HCT116 (cell line): ENCODE measurements at regions not wholly inside any gene's neighbourhood (a gene's known extent, or its start where the extent isn't known, plus 50 kb on each side); places are given as distances from the start of the nearest gene placed in this dataset.

Source experiments
- ATAC-seq: fragments of 200-7000 bp; cut with Tn5 transposase; 2 replicates; pipeline ENCODE4 v1.9.1; 2020; ENCODE audit warnings: mild to moderate bottlenecking, moderate library complexity
- BruUV-seq: library from RNA; stranded (reverse); fragments of 400-500 nt; replicated peaks from 2 replicates; lab custom pipeline; 2021; lab: Mats Ljungman, UMichigan
- CTCF ChIA-PET: fragments of 300-600 bp; sonication (Branson Sonifier 250); formaldehyde crosslinking; loops from one replicate; lab custom pipeline; 2021; ENCODE audit warnings: antibody characterized with exemption; lab: Charles Lee
- POLR2A ChIA-PET: fragments of 300-600, 350-600 bp; sonication (Branson Sonifier 250); formaldehyde crosslinking; loops from one replicate; lab custom pipeline; 2021; ENCODE audit warnings: antibody characterized with exemption; lab: Charles Lee
- RAD21 ChIA-PET, 2 experiments: fragments of 300-600 bp; sonication (Branson Sonifier 250); formaldehyde crosslinking; loops; one replicate each; lab custom pipeline; 2023; ENCODE audit warnings: low total read pairs in 2 of 2; ENCODE audit not compliant: uncharacterized antibody in 2 of 2, unreplicated experiment in 2 of 2, low non-redundant PET in 1 of 2; lab: Charles Lee
- DNase-seq: peaks from one replicate; pipeline ENCODE4 v3.0.0-alpha.2; 2010; ENCODE audit warnings: low read depth, low spot score
- H2AFZ ChIP-seq: fragments of 200-600 bp; shearing (Covaris generic), sonication (generic); 2 replicates; pipeline ENCODE4 v1.6.1; 2017; ENCODE audit warnings: low read depth, mixed run types, mixed read lengths, antibody characterized with exemption, low read length; ENCODE audit not compliant: poor library complexity, severe bottlenecking
- H3K27ac ChIP-seq: 2 replicates; pipeline ENCODE4 v1.5.1; 2012; ENCODE audit warnings: low read depth, low read length
- H3K27me3 ChIP-seq: fragments of 200-600 bp; sonication (generic); 2 replicates; pipeline ENCODE4 v1.6.1; 2016; ENCODE audit warnings: mixed run types, low read length, mixed read lengths; ENCODE audit not compliant: insufficient read depth
- H3K36me3 ChIP-seq, 2 experiments: fragments of 200-500 bp in 1 of 2; fragments of 200-600 bp in 1 of 2; sonication (Bioruptor generic) in 1 of 2; sonication (generic) in 1 of 2; 2 replicates each; pipeline versions ENCODE4 v1.5.1 to v1.6.1; 2014 to 2016; ENCODE audit warnings: low read length in 2 of 2, inconsistent platforms in 1 of 2, mixed read lengths in 1 of 2, mixed run types in 1 of 2; ENCODE audit not compliant: insufficient read depth in 2 of 2, control insufficient read depth in 1 of 2
- H3K4me1 ChIP-seq, 2 experiments: fragments of 200-600 bp in 1 of 2; sonication (generic) in 1 of 2; 2 replicates each; pipeline versions ENCODE4 v1.5.1 to v1.6.1; 2012 to 2017; ENCODE audit warnings: low read length in 2 of 2, inconsistent platforms in 1 of 2, mild to moderate bottlenecking in 1 of 2, mixed read lengths in 1 of 2, mixed run types in 1 of 2, moderate library complexity in 1 of 2; ENCODE audit not compliant: insufficient read depth in 2 of 2, control insufficient read depth in 1 of 2
- H3K4me2 ChIP-seq: fragments of 200-600 bp; sonication (generic); 2 replicates; pipeline ENCODE4 v1.6.1; 2017; ENCODE audit warnings: mixed run types, low read length, mixed read lengths
- H3K4me3 ChIP-seq, 2 experiments: fragments of 200-600 bp in 1 of 2; sonication (generic) in 1 of 2; replicated peaks in 1 of 2; 2 replicates each; pipeline ENCODE4 v1.5.1; 2011 to 2016; ENCODE audit warnings: low read length in 2 of 2, control low read depth in 1 of 2, low read depth in 1 of 2, mild to moderate bottlenecking in 1 of 2, mixed read lengths in 1 of 2, mixed run types in 1 of 2
- H3K79me2 ChIP-seq: fragments of 200-600 bp; sonication (generic); 2 replicates; pipeline ENCODE4 v1.6.1; 2017; ENCODE audit warnings: mild to moderate bottlenecking, mixed run types, low read length, moderate library complexity, mixed read lengths; ENCODE audit not compliant: insufficient read depth
- H3K9ac ChIP-seq: fragments of 200-600 bp; sonication (generic); 2 replicates; pipeline ENCODE4 v1.6.1; 2016; ENCODE audit warnings: low read length, mixed read lengths
- H3K9me2 ChIP-seq: fragments of 200-600 bp; sonication (generic), shearing (Covaris generic); 2 replicates; pipeline ENCODE4 v1.6.1; 2017; ENCODE audit warnings: mixed run types, mild to moderate bottlenecking, moderate library complexity; ENCODE audit not compliant: insufficient read depth
- H3K9me3 ChIP-seq, 2 experiments: fragments of 200-500 bp in 1 of 2; fragments of 200-600 bp in 1 of 2; sonication (Bioruptor generic) in 1 of 2; sonication (generic) in 1 of 2; 2 replicates each; pipeline ENCODE4 v1.6.1; 2014 to 2017; ENCODE audit warnings: low read length in 2 of 2, mixed read lengths in 2 of 2, inconsistent platforms in 1 of 2, low read depth in 1 of 2, mild to moderate bottlenecking in 1 of 2, mixed run types in 1 of 2, moderate library complexity in 1 of 2; ENCODE audit not compliant: control insufficient read depth in 1 of 2, insufficient read depth in 1 of 2
- H4K20me1 ChIP-seq: fragments of 200-600 bp; sonication (generic), shearing (Covaris generic); 2 replicates; pipeline ENCODE4 v1.6.1; 2017; ENCODE audit warnings: mixed run types, mild to moderate bottlenecking, moderate library complexity; ENCODE audit not compliant: insufficient read depth
- CBX3 ChIP-seq: IDR thresholded peaks from 2 replicates; pipeline ENCODE4 v1.6.1; 2012; ENCODE audit warnings: low read depth
- EZH2 ChIP-seq: fragments of 200-600 bp; sonication (generic); IDR thresholded peaks from 2 replicates; pipeline ENCODE4 v1.6.1; 2017; ENCODE audit warnings: antibody characterized with exemption, mixed run types
- POLR2AphosphoS5 ChIP-seq: IDR thresholded peaks from 2 replicates; pipeline ENCODE4 v1.6.1; 2011; ENCODE audit warnings: mild to moderate bottlenecking, low read depth, low read length, moderate library complexity
- SIN3A ChIP-seq: IDR thresholded peaks from 2 replicates; pipeline ENCODE4 v1.6.1; 2012; ENCODE audit warnings: low read depth
- SRF ChIP-seq: IDR thresholded peaks from 2 replicates; pipeline ENCODE4 v1.6.1; 2012; ENCODE audit warnings: low read depth
- intact Hi-C: fragments of 100-400 bp; cut with micrococcal nuclease; formaldehyde crosslinking; loops from 2 replicates; pipeline ENCODE4 v1.10.0; 2022

DNA sequence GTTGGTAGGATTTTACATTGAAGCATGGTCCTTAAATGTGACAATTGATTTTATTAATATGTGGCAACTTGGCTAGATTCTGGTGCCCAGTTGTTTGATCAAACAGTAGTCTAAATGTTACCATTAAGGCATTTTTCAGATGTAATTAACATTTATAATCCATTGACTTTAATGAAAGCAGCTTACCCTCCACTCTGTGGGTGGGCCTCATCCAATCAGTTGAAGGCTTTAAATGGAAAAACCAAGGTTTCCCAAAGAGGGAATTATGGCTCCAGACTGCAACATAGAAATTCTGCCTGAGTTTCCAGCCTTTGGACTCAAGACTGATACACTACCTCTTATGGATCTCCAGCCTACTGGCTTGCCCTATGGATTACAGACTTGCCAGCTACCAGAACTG is 1153.2 kb downstream of the BCL11B start:
- no peak overlapping the region for H3K4me3 ChIP-seq
- H3K9me3 ChIP-seq: no peaks in the 10 kb centered on the region; a peak in 2 of 4 replicates
- H3K9ac ChIP-seq: no peak overlapping the region
- intact Hi-C loops: no loop called here
- CTCF ChIA-PET: no interaction called here
- ATAC-seq (no peak), DNase-seq (no peak)
- no peak for TF ChIP-seq POLR2AphosphoS5
- H3K4me2 ChIP-seq: no peak overlapping the region
- RAD21 ChIA-PET: no interaction called here
- H3K79me2 ChIP-seq: no peaks in the 10 kb centered on the region
- H3K27ac ChIP-seq: no peak overlapping the region
- POLR2A ChIA-PET: no interaction called here
- H3K36me3 ChIP-seq: no peaks in the 10 kb centered on the region
- H4K20me1 ChIP-seq: no peaks in the 10 kb centered on the region
- H3K27me3 ChIP-seq: no peaks in the 10 kb centered on the region
- H3K4me1 ChIP-seq: no peaks in the 10 kb centered on the region
- no peaks in the 10 kb centered on the region for H3K9me2 ChIP-seq
- no TSS peak for BruUV-seq
- no peak overlapping the region for H2AFZ ChIP-seq

DNA sequence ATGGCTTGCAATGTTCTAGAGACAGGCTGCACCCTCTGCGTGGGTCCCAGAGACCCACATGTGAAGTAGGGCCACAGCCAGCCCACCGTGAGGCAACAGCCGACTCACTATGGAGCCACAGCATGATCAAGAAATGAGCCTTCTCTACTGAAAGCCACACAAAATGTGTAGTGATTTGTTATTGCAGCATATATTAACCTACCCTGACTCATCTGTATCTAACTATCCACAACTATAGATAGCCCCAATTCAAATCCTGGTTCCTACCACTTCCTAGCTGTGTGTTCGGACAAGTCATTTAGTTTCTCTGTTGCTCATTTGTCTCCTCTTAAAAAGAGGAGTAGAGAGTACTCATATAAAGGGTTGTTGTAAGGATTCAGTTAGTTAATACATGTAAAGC is 1152.3 kb downstream of the BCL11B start:
- Histone ChIP-seq H3K4me3 (no peak overlapping the region), H3K4me1 (no peaks in the 10 kb centered on the region), H3K79me2 (no peaks in the 10 kb centered on the region), H3K9me2 (no peaks in the 10 kb centered on the region), H4K20me1 (no peaks in the 10 kb centered on the region), H3K27ac (no peak overlapping the region), H3K4me2 (no peak overlapping the region), H3K9ac (no peak overlapping the region), H3K36me3 (no peaks in the 10 kb centered on the region), H2AFZ (no peak overlapping the region), H3K27me3 (no peaks in the 10 kb centered on the region), H3K9me3 (no peaks in the 10 kb centered on the region; a peak in 2 of 4 replicates)
- TF ChIP-seq EZH2: no peak
- no peak for TF ChIP-seq SRF
- TF ChIP-seq CBX3: no peak
- TF ChIP-seq SIN3A: no peak
- ATAC-seq (no peak), DNase-seq (no peak)
- POLR2A ChIA-PET: no interaction called here
- BruUV-seq: no TSS peak
- RAD21 ChIA-PET: no interaction called here
- intact Hi-C loops: no loop called here
- CTCF ChIA-PET: no interaction called here
